MG63 (cell line): ENCODE measurements at regions not wholly inside any gene's neighbourhood (a gene's known extent, or its start where the extent isn't known, plus 50 kb on each side); places are given as distances from the start of the nearest gene placed in this dataset.
A peak's percentile ranks its signal among the peaks of the same experiment; 100 is the strongest.

Experiments used
- DNase-seq: peaks from one replicate; pipeline ENCODE4 v3.0.0-alpha.2; 2020
- H3K27me3 ChIP-seq: fragments of 250-450 bp; sonication (Bioruptor Pico); 2 replicates; pipeline ENCODE4 v1.5.1; 2020; ENCODE audit warnings: mild to moderate bottlenecking, moderate library complexity
- H3K36me3 ChIP-seq: fragments of 250-450 bp; sonication (Bioruptor Pico); 2 replicates; pipeline ENCODE4 v1.5.1; 2020; ENCODE audit warnings: mild to moderate bottlenecking, moderate library complexity
- H3K4me3 ChIP-seq: fragments of 250-450 bp; sonication (Bioruptor Pico); 2 replicates; pipeline ENCODE4 v1.5.1; 2020; ENCODE audit warnings: mild to moderate bottlenecking, moderate library complexity
- H3K9me3 ChIP-seq: fragments of 250-450 bp; sonication (Bioruptor Pico); 2 replicates; pipeline ENCODE4 v1.5.1; 2020; ENCODE audit warnings: mild to moderate bottlenecking, moderate library complexity

DNA sequence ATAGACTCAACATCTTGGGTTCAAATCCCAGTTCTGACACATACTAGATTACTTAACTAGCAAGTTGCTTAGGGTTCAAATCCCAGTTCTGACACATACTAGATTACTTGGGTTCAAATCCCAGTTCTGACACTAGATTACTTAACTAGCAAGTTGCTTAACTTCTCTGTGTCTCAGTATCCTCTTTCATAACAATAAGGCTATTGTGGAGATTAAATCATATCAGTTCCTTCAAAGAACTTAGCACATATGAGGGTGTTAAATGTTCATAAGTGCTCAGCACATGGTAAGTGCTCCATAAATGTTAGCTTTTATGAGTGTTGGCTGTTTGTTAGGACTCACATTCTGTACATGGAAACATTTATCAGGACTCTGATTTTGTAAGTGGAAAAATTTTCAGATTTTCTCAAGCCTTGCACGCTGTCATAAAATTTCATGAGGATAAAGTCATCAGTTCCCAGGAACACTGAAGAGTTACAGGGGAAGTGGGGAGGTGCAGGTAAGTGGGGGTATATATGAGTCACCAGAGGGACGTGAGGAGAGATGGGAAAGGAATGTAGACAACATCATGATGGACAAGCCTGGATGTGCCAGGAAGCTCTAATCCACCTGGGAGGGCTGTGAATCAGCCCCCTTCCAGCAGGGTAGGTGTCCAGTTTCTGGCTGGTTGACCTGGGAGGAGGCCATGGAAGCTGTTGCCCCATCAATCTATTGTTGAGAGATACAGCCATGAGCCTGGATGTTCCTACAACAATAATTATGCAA, 532.2 kb upstream of the WWC1 start:
- no peak overlapping the region for H3K4me3 ChIP-seq
- peak; percentile 65 for DNase-seq
- no peaks in the 10 kb centered on the region for H3K9me3 ChIP-seq
- no peaks in the 10 kb centered on the region for H3K27me3 ChIP-seq
- no peaks in the 10 kb centered on the region for H3K36me3 ChIP-seq

DNA sequence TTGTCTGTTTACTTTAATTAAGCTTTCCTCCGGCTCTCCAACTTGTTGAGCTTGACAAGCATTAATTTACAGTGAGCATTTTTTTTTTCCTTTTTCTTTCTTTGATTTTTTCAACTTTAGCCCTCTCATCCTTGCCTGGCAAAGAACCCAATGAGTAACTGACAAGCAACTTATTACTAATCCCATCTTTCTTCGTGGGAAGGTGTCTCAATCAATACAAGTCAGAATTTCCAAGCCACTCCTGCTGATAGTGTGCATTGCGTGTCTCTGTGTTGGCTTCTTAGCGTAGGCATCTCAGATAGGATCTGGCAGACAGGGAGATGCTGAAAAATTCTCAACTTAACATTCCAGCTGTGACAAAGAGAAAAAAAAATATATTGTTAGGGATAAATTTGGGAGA, 527.7 kb upstream of the WWC1 start:
- H3K27me3 ChIP-seq: no peaks in the 10 kb centered on the region
- H3K9me3 ChIP-seq: no peaks in the 10 kb centered on the region
- H3K36me3 ChIP-seq: no peaks in the 10 kb centered on the region
- no peak overlapping the region for H3K4me3 ChIP-seq
- peak; percentile 62 for DNase-seq

DNA sequence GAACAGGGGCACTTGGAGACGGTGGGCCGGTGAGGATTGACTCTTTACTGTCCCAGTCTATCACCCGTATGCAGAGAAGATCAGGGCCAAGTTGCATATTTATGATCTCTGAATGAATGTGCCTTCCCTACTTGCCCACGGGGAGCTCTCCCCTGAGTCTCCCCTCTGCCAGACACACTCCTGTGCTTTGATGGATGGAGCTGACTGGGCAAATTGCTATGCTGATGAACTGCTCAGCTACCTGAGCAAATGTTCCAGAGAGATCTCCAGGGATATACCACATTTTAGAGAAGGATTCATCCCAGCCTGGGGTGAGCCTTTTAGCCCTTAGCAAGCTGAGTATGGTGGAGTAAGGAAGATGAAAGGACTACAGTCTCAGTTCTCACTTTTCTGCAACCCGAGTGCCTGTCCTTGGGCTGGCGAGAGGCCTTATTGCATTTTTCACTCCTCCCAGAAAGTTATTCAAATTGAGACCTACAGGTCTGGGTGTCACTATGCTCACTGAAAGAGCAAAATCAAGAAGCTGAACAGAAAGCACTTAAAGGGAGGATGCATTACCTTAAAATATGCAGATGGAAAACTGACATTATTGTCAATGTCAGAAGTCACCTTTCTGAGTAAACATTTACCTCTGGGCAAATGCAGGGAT, 526.7 kb upstream of the WWC1 start:
- 0 out of 2 replicates have a peak, but pooled peaks cover 3% of the 10 kb centered on the region for H3K9me3 ChIP-seq
- H3K36me3 ChIP-seq: no peaks in the 10 kb centered on the region
- H3K27me3 ChIP-seq: no peaks in the 10 kb centered on the region
- DNase-seq: no peak
- H3K4me3 ChIP-seq: no peak overlapping the region

DNA sequence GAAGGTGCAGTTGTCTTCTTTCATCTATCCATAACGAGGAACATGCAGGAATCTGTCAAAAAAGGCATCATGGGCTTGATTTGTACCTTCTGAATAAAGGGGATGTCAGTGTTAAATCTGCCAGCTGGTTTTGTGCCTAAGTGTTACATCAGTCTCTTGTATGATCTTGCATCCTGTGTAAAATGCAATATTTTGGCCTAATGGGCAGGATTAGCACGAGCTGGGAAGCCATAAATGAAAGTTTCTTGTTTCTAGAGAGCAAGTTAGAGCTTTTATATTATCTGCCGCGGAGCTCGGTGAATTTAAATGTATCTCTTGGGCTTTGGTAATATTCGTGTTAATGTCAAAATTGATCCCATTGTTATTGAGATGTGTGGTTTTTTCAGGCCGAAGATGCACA, 526.1 kb upstream of the WWC1 start:
- Histone ChIP-seq H3K36me3 (no peaks in the 10 kb centered on the region), H3K27me3 (no peaks in the 10 kb centered on the region), H3K9me3 (0 out of 2 replicates have a peak, but pooled peaks cover 3% of the 10 kb centered on the region), H3K4me3 (no peak overlapping the region)
- DNase-seq: no peak

- Histone ChIP-seq H3K27me3 (no peaks in the 10 kb centered on the region), H3K36me3 (no peaks in the 10 kb centered on the region), H3K4me3 (no peak overlapping the region), H3K9me3 (0 out of 2 replicates have a peak, but pooled peaks cover 3% of the 10 kb centered on the region)
- no peak for DNase-seq
Measured at GRCh38 chr5:167766957-167767356, 524.5 kb upstream of the WWC1 start.

GRCh38 chr5:167767795-167768194, 523.6 kb upstream of the WWC1 start:
- H3K9me3 ChIP-seq: 0 out of 2 replicates have a peak, but pooled peaks cover 3% of the 10 kb centered on the region
- no peak overlapping the region for H3K4me3 ChIP-seq
- H3K27me3 ChIP-seq: no peaks in the 10 kb centered on the region
- no peaks in the 10 kb centered on the region for H3K36me3 ChIP-seq
- no peak for DNase-seq

DNA sequence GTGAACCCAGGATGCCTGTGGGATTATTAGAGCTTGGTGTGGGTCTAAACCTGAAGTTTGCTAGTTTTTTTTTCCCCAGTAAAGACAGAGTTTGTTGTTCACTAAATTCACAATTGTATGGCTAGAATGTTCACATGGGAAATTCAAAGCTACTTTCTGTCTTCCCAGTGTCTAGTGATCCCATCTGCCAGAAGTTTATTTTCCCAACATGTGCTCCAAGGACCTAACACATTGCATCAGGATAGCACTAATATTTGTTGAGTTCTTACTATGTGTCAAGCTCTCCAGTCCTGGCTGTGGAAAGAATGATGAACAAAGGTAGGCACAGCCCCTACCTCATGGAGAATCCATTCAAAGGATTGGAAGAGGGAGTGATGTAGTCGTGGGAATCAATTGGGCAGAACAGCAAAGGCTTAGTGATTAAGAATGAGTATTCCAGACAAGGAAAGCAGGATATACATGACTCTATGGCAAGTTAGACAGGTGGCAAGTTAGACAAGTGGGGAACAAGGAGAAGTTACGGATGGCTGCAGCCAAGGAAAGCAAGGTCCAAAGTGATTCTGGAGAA, 521.5 kb upstream of the WWC1 start:
- no peak overlapping the region for H3K4me3 ChIP-seq
- no peaks in the 10 kb centered on the region for H3K36me3 ChIP-seq
- 0 out of 2 replicates have a peak, but pooled peaks cover 3% of the 10 kb centered on the region for H3K9me3 ChIP-seq
- no peak for DNase-seq
- no peaks in the 10 kb centered on the region for H3K27me3 ChIP-seq

DNA sequence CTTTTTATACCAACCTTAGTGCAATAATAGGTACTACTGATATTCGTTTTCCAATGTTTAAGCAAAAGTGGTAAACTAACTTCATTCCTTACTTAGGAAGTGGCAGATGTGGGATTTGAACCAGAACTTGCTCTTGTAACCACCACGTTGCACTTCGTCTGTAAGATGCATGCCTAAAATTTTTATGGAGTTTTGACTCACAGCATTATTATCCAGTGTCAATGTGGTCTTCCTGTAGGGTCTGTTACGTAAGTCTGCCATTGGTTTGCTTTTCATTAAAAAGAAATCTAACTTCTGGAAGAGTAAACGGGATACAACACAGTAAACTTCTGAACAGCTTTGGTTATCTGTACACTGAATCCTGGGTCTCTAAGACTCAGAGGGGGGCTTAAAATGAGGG, 521.0 kb upstream of the WWC1 start:
- Histone ChIP-seq H3K4me3 (no peak overlapping the region), H3K27me3 (no peaks in the 10 kb centered on the region), H3K36me3 (no peaks in the 10 kb centered on the region), H3K9me3 (0 out of 2 replicates have a peak, but pooled peaks cover 3% of the 10 kb centered on the region)
- DNase-seq: no peak

DNA sequence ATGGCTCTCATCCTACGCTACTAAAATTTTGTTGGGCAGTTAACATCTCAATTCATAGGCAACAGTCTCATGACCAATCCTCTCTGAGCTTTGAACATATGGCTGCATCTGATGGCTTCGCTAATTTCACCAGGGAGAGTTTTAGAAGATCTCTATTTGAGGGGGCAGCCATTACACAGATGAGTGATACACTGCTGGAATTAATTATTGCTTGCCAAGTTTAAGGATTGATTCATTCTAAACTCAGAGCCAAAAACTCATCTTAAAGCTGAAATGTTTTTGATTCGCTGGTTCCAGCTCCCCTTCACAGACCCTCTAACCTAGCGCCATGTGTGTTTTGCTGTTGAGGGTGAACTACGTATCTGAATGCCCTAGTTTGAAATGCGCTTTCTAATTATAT, 519.9 kb upstream of the WWC1 start:
- no peak for DNase-seq
- Histone ChIP-seq H3K4me3 (no peak overlapping the region), H3K9me3 (0 out of 2 replicates have a peak, but pooled peaks cover 3% of the 10 kb centered on the region), H3K27me3 (no peaks in the 10 kb centered on the region), H3K36me3 (no peaks in the 10 kb centered on the region)

DNA sequence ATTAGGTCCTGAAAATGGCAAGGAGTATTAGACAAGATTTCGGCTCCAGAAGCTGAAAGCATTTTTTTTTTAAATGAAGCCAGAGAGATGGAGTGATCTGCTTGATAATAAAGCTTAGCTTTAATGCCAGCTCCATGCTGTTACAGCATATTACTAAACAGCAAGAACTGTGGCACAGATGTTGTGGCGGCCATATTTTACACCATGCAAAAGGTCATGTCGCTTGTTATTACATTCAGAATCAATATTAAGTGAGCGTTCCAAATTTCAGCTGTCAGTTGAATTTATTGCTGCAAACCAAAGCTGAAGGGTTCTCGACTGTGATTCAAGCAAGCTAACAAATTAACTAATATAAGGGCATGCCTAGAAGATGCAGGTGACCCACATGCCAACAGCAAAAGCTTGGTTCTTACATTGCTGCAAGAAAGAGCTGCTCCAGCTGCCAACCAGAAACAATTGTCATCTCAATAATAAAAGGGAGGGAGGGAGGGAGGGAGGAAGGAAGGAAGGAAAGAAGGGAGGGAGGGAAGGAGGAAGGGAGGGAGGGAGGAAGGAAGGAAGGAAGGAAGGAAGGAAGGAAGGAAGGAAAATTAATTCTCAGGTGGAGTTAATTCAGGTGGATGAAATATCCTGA, 517.7 kb upstream of the WWC1 start:
- Histone ChIP-seq H3K36me3 (no peaks in the 10 kb centered on the region), H3K9me3 (0 out of 2 replicates have a peak, but pooled peaks cover 3% of the 10 kb centered on the region), H3K27me3 (no peaks in the 10 kb centered on the region), H3K4me3 (no peak overlapping the region)
- DNase-seq: no peak

- Histone ChIP-seq H3K36me3 (no peaks in the 10 kb centered on the region), H3K4me3 (no peak overlapping the region), H3K27me3 (no peaks in the 10 kb centered on the region), H3K9me3 (no peaks in the 10 kb centered on the region)
- peak; percentile 58 for DNase-seq
Measured at GRCh38 chr5:167777746-167778145, 513.7 kb upstream of the WWC1 start.

GRCh38 chr5:167778228-167778627, 513.2 kb upstream of the WWC1 start:
- DNase-seq: no peak
- no peak overlapping the region for H3K4me3 ChIP-seq
- H3K9me3 ChIP-seq: no peaks in the 10 kb centered on the region
- H3K36me3 ChIP-seq: no peaks in the 10 kb centered on the region
- no peaks in the 10 kb centered on the region for H3K27me3 ChIP-seq

GRCh38 chr5:167779644-167780043, 511.8 kb upstream of the WWC1 start:
- Histone ChIP-seq H3K27me3 (no peaks in the 10 kb centered on the region), H3K4me3 (no peak overlapping the region), H3K9me3 (no peaks in the 10 kb centered on the region), H3K36me3 (no peaks in the 10 kb centered on the region)
- no peak for DNase-seq

DNA sequence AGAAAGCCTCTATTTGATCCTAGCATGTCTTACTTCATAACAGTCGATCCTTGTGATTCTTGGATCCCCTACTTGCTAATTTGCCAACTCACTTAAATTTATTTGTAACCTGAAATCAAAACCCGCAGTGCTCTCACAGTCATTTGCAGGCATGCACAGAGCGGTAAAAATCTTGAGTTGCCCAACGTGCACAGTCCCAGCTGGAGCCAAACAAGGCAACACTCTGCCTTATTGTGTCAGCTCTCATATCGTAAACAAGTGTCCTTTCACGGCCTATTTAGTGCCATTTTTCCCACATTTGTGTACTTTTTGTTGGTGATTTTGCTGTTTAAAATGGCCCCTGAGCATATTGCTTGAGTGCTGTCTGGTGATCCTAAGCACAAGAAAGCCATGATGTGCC, 511.3 kb upstream of the WWC1 start:
- Histone ChIP-seq H3K36me3 (no peaks in the 10 kb centered on the region), H3K9me3 (no peaks in the 10 kb centered on the region), H3K27me3 (no peaks in the 10 kb centered on the region), H3K4me3 (no peak overlapping the region)
- DNase-seq: no peak

- no peaks in the 10 kb centered on the region for H3K9me3 ChIP-seq
- DNase-seq: no peak
Measured at GRCh38 chr5:167783145-167783817, 508.2 kb upstream of the WWC1 start.

GRCh38 chr5:167785106-167785505, 506.3 kb upstream of the WWC1 start:
- H3K36me3 ChIP-seq: no peaks in the 10 kb centered on the region
- H3K4me3 ChIP-seq: no peak overlapping the region
- no peaks in the 10 kb centered on the region for H3K27me3 ChIP-seq
- H3K9me3 ChIP-seq: no peaks in the 10 kb centered on the region
- no peak for DNase-seq

More at GRCh38 chr5:167783145-167783817, 508.2 kb upstream of the WWC1 start:
- Histone ChIP-seq H3K4me3 (no peak overlapping the region), H3K27me3 (no peaks in the 10 kb centered on the region), H3K36me3 (no peaks in the 10 kb centered on the region)

DNA sequence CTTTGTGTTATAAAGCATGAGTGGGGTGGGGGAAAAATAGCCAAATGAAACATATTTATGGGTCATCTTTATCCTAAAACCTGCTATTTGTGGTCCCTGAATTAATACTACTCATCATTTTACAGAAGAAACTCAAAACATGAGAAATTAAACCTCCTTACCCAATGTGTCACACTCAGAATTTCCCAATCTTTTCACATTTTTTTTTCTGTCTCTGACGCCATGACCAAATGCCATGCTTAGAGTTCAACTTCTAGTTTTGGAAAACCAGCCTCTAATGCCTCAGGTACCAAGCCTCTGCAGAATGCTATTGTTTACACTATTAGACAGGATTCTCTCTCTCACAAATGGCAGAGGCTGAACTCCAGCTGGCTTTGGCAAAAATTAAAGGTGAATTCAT, 505.5 kb upstream of the WWC1 start:
- no peaks in the 10 kb centered on the region for H3K27me3 ChIP-seq
- no peaks in the 10 kb centered on the region for H3K36me3 ChIP-seq
- no peak overlapping the region for H3K4me3 ChIP-seq
- no peaks in the 10 kb centered on the region for H3K9me3 ChIP-seq
- no peak for DNase-seq
